GM12878 (cell line): ENCODE measurements at regions not wholly inside any gene's neighbourhood (a gene's known extent, or its start where the extent isn't known, plus 50 kb on each side); places are given as distances from the start of the nearest gene placed in this dataset.

ENCODE experiments used
- ATAC-seq: fragments of 200-7000 bp; cut with Tn5 transposase; 3 replicates; pipeline ENCODE4 v1.9.1; 2020; ENCODE audit warnings: mild to moderate bottlenecking, moderate library complexity
- BruUV-seq: library from RNA; stranded (reverse); fragments of 400-500 nt; replicated peaks from 2 replicates; lab custom pipeline; 2021; lab: Mats Ljungman, UMichigan
- CTCF ChIA-PET: fragments of 300-600 bp; sonication (Branson Sonifier 250); formaldehyde crosslinking; extraction: SDS; loops from one replicate; lab custom pipeline; 2021; ENCODE audit warnings: inconsistent platforms; lab: Yijun Ruan, JAX
- POLR2A ChIA-PET: fragments of 350-600 bp; formaldehyde crosslinking; extraction: SDS; loops from one replicate; lab custom pipeline; 2021; ENCODE audit warnings: inconsistent platforms; lab: Charles Lee
- RAD21 ChIA-PET: fragments of 300-600 bp; sonication (Branson Sonifier 250); formaldehyde crosslinking; loops from one replicate; lab custom pipeline; 2023; ENCODE audit warnings: antibody characterized with exemption; ENCODE audit not compliant: unreplicated experiment; lab: Charles Lee
- SMC1A ChIA-PET: fragments of 300-600 bp; sonication (Branson Sonifier 250); formaldehyde crosslinking; loops from one replicate; lab custom pipeline; 2023; ENCODE audit not compliant: unreplicated experiment, uncharacterized antibody; lab: Charles Lee
- DNase-seq: peaks from one replicate; pipeline ENCODE4 v3.0.0-alpha.2; 2011; ENCODE audit warnings: low read depth, low spot score
- FAIRE-seq: peaks from 3 replicates; lab custom pipeline; 2011; peaks lifted over from hg19 to GRCh38; lab: Jason Lieb, UNC
- H2AFZ ChIP-seq: 2 replicates; pipeline ENCODE4 v1.6.0; 2011; ENCODE audit warnings: low read depth, low read length, control low read depth; ENCODE audit not compliant: control insufficient read depth
- H3K27ac ChIP-seq: 2 replicates; pipeline ENCODE4 v1.5.1; 2011; ENCODE audit warnings: control low read depth; ENCODE audit not compliant: control insufficient read depth, insufficient read depth
- H3K27me3 ChIP-seq, 2 experiments: replicated peaks in 1 of 2; 2 replicates each; pipeline versions ENCODE4 v1.6.0 to v1.6.1; 2011; ENCODE audit warnings: low read length in 1 of 2; ENCODE audit not compliant: control insufficient read depth in 2 of 2, insufficient read depth in 2 of 2
- H3K36me3 ChIP-seq, 2 experiments: 2 replicates each; pipeline ENCODE4 v1.5.1; 2011; ENCODE audit warnings: low read length in 1 of 2; ENCODE audit not compliant: control insufficient read depth in 2 of 2, insufficient read depth in 2 of 2
- H3K4me1 ChIP-seq: 2 replicates; pipeline ENCODE4 v1.6.1; 2011; ENCODE audit warnings: mild to moderate bottlenecking, low read length, moderate library complexity, mixed read lengths; ENCODE audit not compliant: control insufficient read depth, insufficient read depth
- H3K4me2 ChIP-seq: 2 replicates; pipeline ENCODE4 v1.6.0; 2011; ENCODE audit warnings: control low read depth; ENCODE audit not compliant: control insufficient read depth, insufficient read depth
- H3K4me3 ChIP-seq: fragments of 200-600 bp; sonication (generic); 2 replicates; pipeline ENCODE4 v1.5.1; 2016
- H3K79me2 ChIP-seq: 2 replicates; pipeline ENCODE4 v1.6.0; 2011; ENCODE audit warnings: low read length; ENCODE audit not compliant: control insufficient read depth, insufficient read depth
- H3K9ac ChIP-seq: 2 replicates; pipeline ENCODE4 v1.8.0; 2011; ENCODE audit warnings: low read length, control low read depth, mixed read lengths; ENCODE audit not compliant: control insufficient read depth, insufficient read depth
- H3K9me3 ChIP-seq: replicated peaks from 3 replicates; pipeline ENCODE4 v1.5.1; 2011; ENCODE audit warnings: mild to moderate bottlenecking, low read length; ENCODE audit not compliant: control insufficient read depth, insufficient read depth
- H4K20me1 ChIP-seq: 2 replicates; pipeline ENCODE4 v1.6.0; 2011; ENCODE audit not compliant: control insufficient read depth, insufficient read depth
- BRCA1 ChIP-seq: IDR thresholded peaks from 2 replicates; pipeline ENCODE4 v1.6.1; 2011; ENCODE audit warnings: low read depth, low read length, improper control_type of control experiment
- GATAD2B ChIP-seq: fragments of 450-650 bp; conservative IDR thresholded peaks from 2 replicates; pipeline ENCODE4 v1.6.1; 2017; ENCODE audit warnings: low read depth, mild to moderate bottlenecking, moderate library complexity
- IRF4 ChIP-seq: IDR thresholded peaks from 2 replicates; pipeline ENCODE4 v1.6.1; 2011; ENCODE audit warnings: low read depth, low read length
- WGBS: methylation state at CpG from one replicate; pipeline ENCODE4 v1.1.6; 2016; ENCODE audit warnings: low lambda C conversion rate; ENCODE audit not compliant: insufficient replicate concordance, insufficient coverage; ENCODE audit errors: missing lambda C conversion rate; 5-methylcytosine and 5-hydroxymethylcytosine counted together
- in situ Hi-C: fragments of 300-500 bp; cut with MboI; formaldehyde crosslinking; loops from 9 replicates; pipeline ENCODE4 v1.14.3; 2018; ENCODE audit warnings: mixed read lengths
- intact Hi-C: fragments of 100-400 bp; cut with micrococcal nuclease; formaldehyde crosslinking; loops from one replicate; pipeline ENCODE4 v1.14.2; 2022; ENCODE audit not compliant: unreplicated experiment
- TF ChIP-seq, protein P1 (sequence below): fragments of 450-650 bp; IDR thresholded peaks from 2 replicates; pipeline ENCODE4 v1.6.1; 2017; ENCODE audit warnings: low read depth, mild to moderate bottlenecking, moderate library complexity
- TF ChIP-seq, protein P2 (sequence below): fragments of 450-650 bp; IDR thresholded peaks from 2 replicates; pipeline ENCODE4 v1.6.1; 2017; ENCODE audit warnings: mild to moderate bottlenecking, low read depth, inconsistent platforms; ENCODE audit not compliant: poor library complexity, severe bottlenecking

DNA sequence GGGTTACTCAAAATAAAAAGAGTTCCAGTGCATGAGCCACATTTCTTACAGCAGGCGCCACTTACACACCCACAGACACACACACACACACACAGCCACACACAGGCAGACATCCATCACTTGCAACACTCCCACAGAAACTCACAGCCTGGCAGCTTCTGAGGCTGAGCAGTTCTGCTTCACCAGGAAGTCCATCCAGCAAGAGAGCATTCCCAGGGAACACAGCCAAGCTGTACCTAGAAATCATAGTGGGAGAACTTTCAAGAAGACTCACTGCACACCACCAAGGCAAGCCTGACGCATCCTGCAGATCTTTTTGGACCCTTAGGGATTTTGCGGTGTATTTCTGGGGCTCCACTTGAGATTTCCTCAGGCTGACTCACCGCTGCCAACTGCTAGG, 140.9 kb upstream of the WSB1 start (continued):
- TF ChIP-seq, protein P1, sequence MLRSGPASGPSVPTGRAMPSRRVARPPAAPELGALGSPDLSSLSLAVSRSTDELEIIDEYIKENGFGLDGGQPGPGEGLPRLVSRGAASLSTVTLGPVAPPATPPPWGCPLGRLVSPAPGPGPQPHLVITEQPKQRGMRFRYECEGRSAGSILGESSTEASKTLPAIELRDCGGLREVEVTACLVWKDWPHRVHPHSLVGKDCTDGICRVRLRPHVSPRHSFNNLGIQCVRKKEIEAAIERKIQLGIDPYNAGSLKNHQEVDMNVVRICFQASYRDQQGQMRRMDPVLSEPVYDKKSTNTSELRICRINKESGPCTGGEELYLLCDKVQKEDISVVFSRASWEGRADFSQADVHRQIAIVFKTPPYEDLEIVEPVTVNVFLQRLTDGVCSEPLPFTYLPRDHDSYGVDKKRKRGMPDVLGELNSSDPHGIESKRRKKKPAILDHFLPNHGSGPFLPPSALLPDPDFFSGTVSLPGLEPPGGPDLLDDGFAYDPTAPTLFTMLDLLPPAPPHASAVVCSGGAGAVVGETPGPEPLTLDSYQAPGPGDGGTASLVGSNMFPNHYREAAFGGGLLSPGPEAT: no peak
- no peak for TF ChIP-seq IRF4

DNA sequence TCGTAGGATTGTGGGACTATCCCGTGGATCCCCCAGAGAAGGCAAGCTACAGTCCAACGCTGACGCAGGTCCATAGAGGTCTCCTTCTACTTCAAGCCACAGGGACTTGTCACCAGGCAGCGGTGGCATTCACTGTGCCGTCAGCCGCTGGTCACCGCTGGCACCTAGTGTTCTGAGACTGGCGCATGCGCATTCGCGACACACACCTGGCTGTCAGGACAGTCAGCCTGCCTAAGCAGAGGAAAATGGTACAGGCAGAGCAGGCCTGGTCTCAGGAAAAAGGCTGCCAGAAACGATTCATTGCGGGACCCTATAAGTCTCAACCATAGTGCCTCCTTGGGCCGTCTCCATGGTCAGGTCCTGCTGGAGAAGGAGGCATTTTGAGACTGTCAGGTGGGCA, 138.0 kb upstream of the WSB1 start:
- Histone ChIP-seq H3K27ac (no peak overlapping the region), H2AFZ (no peak overlapping the region), H3K9ac (no peak overlapping the region), H3K4me3 (no peak overlapping the region), H3K27me3 (no peaks in the 10 kb centered on the region), H3K79me2 (no peaks in the 10 kb centered on the region), H3K9me3 (no peaks in the 10 kb centered on the region; the same call in 2 of the 3 replicates), H3K4me1 (no peaks in the 10 kb centered on the region), H4K20me1 (no peaks in the 10 kb centered on the region), H3K4me2 (no peak overlapping the region), H3K36me3 (no peaks in the 10 kb centered on the region)
- ChIA-PET RAD21 (no interaction called here), POLR2A (no interaction called here), SMC1A (no interaction called here), CTCF (no interaction called here)
- in situ Hi-C loops (no loop called here), intact Hi-C loops (no loop called here)
- no peak for DNase-seq
- no peak for ATAC-seq
- 48% methylated on average over 15 of the region's 15 CpGs for WGBS
- BruUV-seq: no TSS peak
- FAIRE-seq: no peak
- TF ChIP-seq, protein P2, sequence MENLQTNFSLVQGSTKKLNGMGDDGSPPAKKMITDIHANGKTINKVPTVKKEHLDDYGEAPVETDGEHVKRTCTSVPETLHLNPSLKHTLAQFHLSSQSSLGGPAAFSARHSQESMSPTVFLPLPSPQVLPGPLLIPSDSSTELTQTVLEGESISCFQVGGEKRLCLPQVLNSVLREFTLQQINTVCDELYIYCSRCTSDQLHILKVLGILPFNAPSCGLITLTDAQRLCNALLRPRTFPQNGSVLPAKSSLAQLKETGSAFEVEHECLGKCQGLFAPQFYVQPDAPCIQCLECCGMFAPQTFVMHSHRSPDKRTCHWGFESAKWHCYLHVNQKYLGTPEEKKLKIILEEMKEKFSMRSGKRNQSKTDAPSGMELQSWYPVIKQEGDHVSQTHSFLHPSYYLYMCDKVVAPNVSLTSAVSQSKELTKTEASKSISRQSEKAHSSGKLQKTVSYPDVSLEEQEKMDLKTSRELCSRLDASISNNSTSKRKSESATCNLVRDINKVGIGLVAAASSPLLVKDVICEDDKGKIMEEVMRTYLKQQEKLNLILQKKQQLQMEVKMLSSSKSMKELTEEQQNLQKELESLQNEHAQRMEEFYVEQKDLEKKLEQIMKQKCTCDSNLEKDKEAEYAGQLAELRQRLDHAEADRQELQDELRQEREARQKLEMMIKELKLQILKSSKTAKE: no peak
- TF ChIP-seq GATAD2B (no peak), BRCA1 (no peak)
